Spleen (tissue), 11 donors: ENCODE measurements at regions not wholly inside any gene's neighbourhood (a gene's known extent, or its start where the extent isn't known, plus 50 kb on each side); places are given as distances from the start of the nearest gene placed in this dataset.
A peak's percentile ranks its signal among the peaks of the same experiment; 100 is the strongest.
"Not testable (repeated sequence)": the region's sequence is repeated elsewhere in the genome, so short reads cannot be mapped to it uniquely, and the experiment has no call there.

Source experiments
- DNase-seq: peaks from one replicate; pipeline ENCODE4 v3.0.0-alpha.2; 2020
- H3K27ac ChIP-seq, 8 donors: fragments of 200-600 bp; sonication (generic) in 7 of 8; 1 replicate in 4 of 8; 2 replicates in 4 of 8; pipeline versions ENCODE4 v1.5.0 to v1.8.0; 2016 to 2021; ENCODE audit warnings: inconsistent platforms in 4 of 8, mild to moderate bottlenecking in 4 of 8, moderate library complexity in 1 of 8
- H3K27me3 ChIP-seq, 7 donors: fragments of 200-600 bp; sonication (generic) in 6 of 7; replicated peaks in 1 of 7; 1 replicate in 4 of 7; 2 replicates in 3 of 7; pipeline versions ENCODE4 v1.5.0 to v1.8.0; 2016 to 2021; ENCODE audit warnings: inconsistent platforms in 3 of 7, mild to moderate bottlenecking in 1 of 7
- H3K36me3 ChIP-seq, 6 donors: fragments of 200-600 bp; sonication (generic) in 5 of 6; 1 replicate in 4 of 6; 2 replicates in 2 of 6; pipeline versions ENCODE4 v1.5.0 to v1.8.0; 2016 to 2021; ENCODE audit warnings: inconsistent platforms in 2 of 6
- H3K4me1 ChIP-seq, 6 donors: fragments of 200-600 bp; sonication (generic) in 5 of 6; 1 replicate in 3 of 6; 2 replicates in 3 of 6; pipeline versions ENCODE4 v1.5.0 to v1.8.0; 2016 to 2021; ENCODE audit warnings: inconsistent platforms in 3 of 6
- H3K4me3 ChIP-seq, 8 donors: fragments of 200-600 bp; sonication (generic) in 7 of 8; 1 replicate in 4 of 8; 2 replicates in 4 of 8; pipeline versions ENCODE4 v1.5.0 to v1.8.0; 2016 to 2021; ENCODE audit warnings: inconsistent platforms in 4 of 8, mild to moderate bottlenecking in 4 of 8, moderate library complexity in 2 of 8
- H3K9me3 ChIP-seq, 8 donors: fragments of 200-600 bp; sonication (generic) in 7 of 8; 1 replicate in 4 of 8; 2 replicates in 4 of 8; pipeline versions ENCODE4 v1.5.0 to v1.8.0; 2016 to 2021; ENCODE audit warnings: inconsistent platforms in 4 of 8
- POLR2A ChIP-seq, 3 donors: fragments of 450-650 bp; IDR thresholded peaks; one replicate each; pipeline ENCODE4 v1.5.1; 2017; ENCODE audit warnings: antibody characterized with exemption in 3 of 3, mild to moderate bottlenecking in 1 of 3
- POLR2AphosphoS5 ChIP-seq, 3 donors: sonication (generic); formaldehyde crosslinking; IDR thresholded peaks; one replicate each; pipeline ENCODE4 v1.5.1; 2017; ENCODE audit warnings: antibody characterized with exemption in 3 of 3
- WGBS, 5 donors: extraction: QIAGEN DNeasy Blood & Tissue Kit in 3 of 5; methylation state at CpG; one replicate each; pipeline versions ENCODE4 v1.1.5 to v1.1.7; 2013 to 2018; 5-methylcytosine and 5-hydroxymethylcytosine counted together
- intact Hi-C: fragments of 100-400 bp; cut with DNase I; formaldehyde crosslinking; loops from one replicate; pipeline ENCODE4 v1.15.0; 2023; ENCODE audit warnings: low total_unique reads
- TF ChIP-seq, protein P1 (sequence below), 11 experiments: fragments of 200-600 bp in 7 of 11; fragments of 450-650 bp in 4 of 11; sonication (generic) in 4 of 11; IDR thresholded peaks in 8 of 11; conservative IDR thresholded peaks in 3 of 11; 1 replicate in 7 of 11; 2 replicates in 4 of 11; pipeline versions ENCODE4 v1.4.0 to v1.8.0; 2016 to 2021; ENCODE audit warnings: antibody characterized with exemption in 11 of 11, inconsistent platforms in 4 of 11, mild to moderate bottlenecking in 1 of 11
- donor health status: healthy with polysubstance abuse.
- donor health status: DM: no; HTN: no; CAD: no; lungs with moderate emphysema.
- donor health status: DM: no; HTN: no; CAD: no.
- donor health status: Bipolar disorder and iron deficiency.
- donor health status: healthy.
- donor health status: DM: no; HTN: no; CAD: no.
- donor health status: DM: yes; HTN: yes; CAD: no.

DNA sequence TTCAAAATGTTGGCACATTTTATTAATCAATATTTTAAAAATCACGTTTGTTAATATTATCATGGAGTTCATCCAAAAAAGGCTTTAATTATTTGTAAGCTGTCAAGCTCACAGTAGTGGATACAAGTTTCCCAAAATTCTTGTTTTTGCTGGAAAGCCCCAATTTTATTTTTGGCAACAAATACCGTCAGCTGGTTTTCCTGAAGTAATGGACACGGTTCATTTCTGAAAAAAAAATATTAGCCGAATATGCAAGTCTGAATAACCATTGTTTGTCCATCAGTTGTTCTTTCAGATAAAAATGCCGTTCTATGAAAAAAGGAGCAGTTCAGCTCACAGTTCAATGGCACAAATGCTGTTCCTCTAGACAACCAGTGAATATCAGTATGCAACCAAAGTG is 101.5 kb upstream of the RAI14 start:
- no peak for DNase-seq
- Histone ChIP-seq H3K36me3 (no peaks in the 10 kb centered on the region), H3K4me1 (no peaks in the 10 kb centered on the region), H3K27ac (no peak overlapping the region), H3K27me3 (no peaks in the 10 kb centered on the region), H3K4me3 (no peak overlapping the region), H3K9me3 (no peaks in the 10 kb centered on the region)
- TF ChIP-seq, protein P1, sequence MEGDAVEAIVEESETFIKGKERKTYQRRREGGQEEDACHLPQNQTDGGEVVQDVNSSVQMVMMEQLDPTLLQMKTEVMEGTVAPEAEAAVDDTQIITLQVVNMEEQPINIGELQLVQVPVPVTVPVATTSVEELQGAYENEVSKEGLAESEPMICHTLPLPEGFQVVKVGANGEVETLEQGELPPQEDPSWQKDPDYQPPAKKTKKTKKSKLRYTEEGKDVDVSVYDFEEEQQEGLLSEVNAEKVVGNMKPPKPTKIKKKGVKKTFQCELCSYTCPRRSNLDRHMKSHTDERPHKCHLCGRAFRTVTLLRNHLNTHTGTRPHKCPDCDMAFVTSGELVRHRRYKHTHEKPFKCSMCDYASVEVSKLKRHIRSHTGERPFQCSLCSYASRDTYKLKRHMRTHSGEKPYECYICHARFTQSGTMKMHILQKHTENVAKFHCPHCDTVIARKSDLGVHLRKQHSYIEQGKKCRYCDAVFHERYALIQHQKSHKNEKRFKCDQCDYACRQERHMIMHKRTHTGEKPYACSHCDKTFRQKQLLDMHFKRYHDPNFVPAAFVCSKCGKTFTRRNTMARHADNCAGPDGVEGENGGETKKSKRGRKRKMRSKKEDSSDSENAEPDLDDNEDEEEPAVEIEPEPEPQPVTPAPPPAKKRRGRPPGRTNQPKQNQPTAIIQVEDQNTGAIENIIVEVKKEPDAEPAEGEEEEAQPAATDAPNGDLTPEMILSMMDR (IDR thresholded peaks at IDR 0.05 in 8 of 11, conservative IDR thresholded peaks at IDR 0.05 in 3 of 11), result no peak
- TF ChIP-seq POLR2A (IDR thresholded peaks at IDR 0.05), result no peak
- TF ChIP-seq POLR2AphosphoS5 (IDR thresholded peaks at IDR 0.05), result no peak
- WGBS, 5 donors, result 45 to 63% (median 58%) methylated on average over 5 of the region's 5 CpGs
- intact Hi-C loops, result no loop called here

DNA sequence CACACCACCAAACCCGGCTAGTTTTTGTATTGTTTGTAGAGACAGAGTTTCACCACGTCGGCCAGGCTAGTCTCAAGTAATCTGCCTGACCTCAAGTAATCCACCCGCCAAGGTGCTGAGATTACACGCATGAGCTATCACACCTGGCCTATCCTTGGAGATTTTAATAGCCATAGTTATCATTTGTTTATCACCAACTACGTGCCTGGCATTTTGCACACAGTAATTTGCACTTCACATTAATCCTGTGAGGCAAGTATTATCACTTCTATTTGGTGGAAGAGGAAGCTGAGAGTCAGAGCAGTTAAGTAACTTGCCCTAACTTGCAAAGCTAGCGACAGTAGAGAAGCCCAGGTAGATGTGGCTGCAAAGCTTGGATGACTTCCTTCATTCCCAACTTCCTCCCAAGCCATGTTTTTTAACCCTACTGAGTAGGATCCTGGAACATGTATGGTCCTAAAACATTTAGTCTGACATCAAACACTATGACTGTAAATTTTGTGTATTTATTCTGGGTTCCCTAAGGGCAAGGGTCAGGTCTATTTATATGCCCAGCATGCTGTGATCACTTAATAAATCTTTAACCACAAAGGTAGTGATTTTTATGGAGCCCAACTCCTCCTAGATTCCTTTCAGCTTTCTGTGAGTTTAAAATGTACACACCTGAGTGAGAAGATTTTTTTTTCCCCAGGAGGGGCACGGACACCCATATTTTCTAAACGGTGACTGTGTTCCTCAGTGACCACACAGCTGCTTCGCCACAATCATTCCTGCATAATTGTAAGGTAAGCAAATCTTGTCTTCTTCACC is 100.2 kb upstream of the RAI14 start:
- intact Hi-C loops, result no loop called here
- TF ChIP-seq POLR2A (IDR thresholded peaks at IDR 0.05), result no peak
- no peak for TF ChIP-seq POLR2AphosphoS5 (IDR thresholded peaks at IDR 0.05)
- TF ChIP-seq, protein P1 (IDR thresholded peaks at IDR 0.05 in 8 of 11, conservative IDR thresholded peaks at IDR 0.05 in 3 of 11), result no peak
- H3K4me1 ChIP-seq, result no peaks in the 10 kb centered on the region
- no peak for DNase-seq
- H3K4me3 ChIP-seq, result no peak overlapping the region
- 79 to 90% (median 87%) methylated on average over 10 of the region's 10 CpGs for WGBS, 5 donors
- H3K36me3 ChIP-seq, result no peaks in the 10 kb centered on the region
- H3K27me3 ChIP-seq, result no peaks in the 10 kb centered on the region
- H3K27ac ChIP-seq, result no peak overlapping the region
- no peaks in the 10 kb centered on the region for H3K9me3 ChIP-seq

DNA sequence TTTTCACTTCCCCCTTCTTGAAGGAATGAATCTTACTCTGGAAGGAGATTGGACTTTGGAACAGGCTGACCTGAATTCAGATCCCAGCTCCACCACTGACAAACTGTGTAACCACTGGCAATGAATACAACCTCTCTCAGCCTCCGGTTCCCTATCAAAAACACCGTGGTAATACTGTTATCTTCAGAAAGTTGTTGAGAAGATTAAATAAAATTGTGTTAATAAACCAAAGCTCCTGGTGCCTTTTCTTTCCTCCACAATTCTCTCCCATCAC is 99.7 kb upstream of the RAI14 start:
- Histone ChIP-seq H3K4me1 (no peaks in the 10 kb centered on the region), H3K36me3 (no peaks in the 10 kb centered on the region), H3K27ac (no peak overlapping the region), H3K9me3 (no peaks in the 10 kb centered on the region), H3K27me3 (no peaks in the 10 kb centered on the region), H3K4me3 (no peak overlapping the region)
- WGBS, 5 donors, result 83 to 94% (median 85%) methylated on average over 2 of the region's 2 CpGs
- intact Hi-C loops, result no loop called here
- DNase-seq, result no peak
- no peak for TF ChIP-seq POLR2AphosphoS5 (IDR thresholded peaks at IDR 0.05)
- TF ChIP-seq, protein P1 (IDR thresholded peaks at IDR 0.05 in 8 of 11, conservative IDR thresholded peaks at IDR 0.05 in 3 of 11), result no peak
- TF ChIP-seq POLR2A (IDR thresholded peaks at IDR 0.05), result no peak

DNA sequence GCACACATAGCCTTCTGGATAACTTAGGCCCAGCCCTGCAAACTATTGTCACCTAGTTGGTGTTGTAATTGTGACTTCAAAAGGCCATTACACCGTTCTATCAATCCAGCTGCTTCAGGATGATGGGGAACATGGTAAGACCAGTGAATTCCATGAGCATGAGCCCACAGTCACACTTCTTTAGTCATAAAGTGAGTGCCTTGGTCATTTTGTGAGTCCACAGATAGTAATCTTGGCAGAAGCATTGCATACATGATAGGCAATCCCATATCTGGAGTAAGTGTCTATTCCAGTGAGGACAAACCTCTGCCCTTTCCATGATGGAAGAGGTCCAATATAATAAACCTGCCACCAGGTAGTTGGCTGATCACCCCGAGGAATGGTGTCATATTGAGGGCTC is 94.5 kb upstream of the RAI14 start:
- WGBS, 5 donors, result 74 to 89% (median 81%) methylated on average over 2 of the region's 2 CpGs
- intact Hi-C loops, DNase-seq: not testable (repeated sequence)

More for the DNA sequence above, 94.5 kb upstream of the RAI14 start:
- H3K4me3 ChIP-seq, H3K36me3 ChIP-seq, H3K27me3 ChIP-seq, H3K9me3 ChIP-seq: not testable (repeated sequence)
- Histone ChIP-seq H3K27ac (peak overlapping the region in 1 of 8 donors; percentile 84), H3K4me1 (peaks cover 0 to 21% (median 6%) of the 10 kb centered on the region in 6 donors)
